GM12891 (cell line): ENCODE measurements at regions not wholly inside any gene's neighbourhood (a gene's known extent, or its start where the extent isn't known, plus 50 kb on each side); places are given as distances from the start of the nearest gene placed in this dataset.

Experiments
- PAX5 ChIP-seq: IDR thresholded peaks from 2 replicates; pipeline ENCODE4 v1.6.1; 2011; ENCODE audit warnings: low read length, moderate library complexity, mild to moderate bottlenecking; ENCODE audit not compliant: insufficient read depth, severe bottlenecking
- POLR2A ChIP-seq: IDR thresholded peaks from 2 replicates; pipeline ENCODE4 v1.6.1; 2011; ENCODE audit warnings: low read depth, low read length, control low read depth
- POLR2AphosphoS5 ChIP-seq: IDR thresholded peaks from 2 replicates; pipeline ENCODE4 v1.6.1; 2011; ENCODE audit warnings: low read depth, low read length, control low read depth
- POU2F2 ChIP-seq: IDR thresholded peaks from 2 replicates; pipeline ENCODE4 v1.6.1; 2011; ENCODE audit warnings: low read depth, mild to moderate bottlenecking, control low read depth, low read length, moderate library complexity
- SPI1 ChIP-seq: IDR thresholded peaks from 2 replicates; pipeline ENCODE4 v1.6.1; 2011; ENCODE audit warnings: low read depth, low read length, control low read depth
- TAF1 ChIP-seq: IDR thresholded peaks from 2 replicates; pipeline ENCODE4 v1.6.1; 2011; ENCODE audit warnings: low read depth, low read length, control low read depth

DNA sequence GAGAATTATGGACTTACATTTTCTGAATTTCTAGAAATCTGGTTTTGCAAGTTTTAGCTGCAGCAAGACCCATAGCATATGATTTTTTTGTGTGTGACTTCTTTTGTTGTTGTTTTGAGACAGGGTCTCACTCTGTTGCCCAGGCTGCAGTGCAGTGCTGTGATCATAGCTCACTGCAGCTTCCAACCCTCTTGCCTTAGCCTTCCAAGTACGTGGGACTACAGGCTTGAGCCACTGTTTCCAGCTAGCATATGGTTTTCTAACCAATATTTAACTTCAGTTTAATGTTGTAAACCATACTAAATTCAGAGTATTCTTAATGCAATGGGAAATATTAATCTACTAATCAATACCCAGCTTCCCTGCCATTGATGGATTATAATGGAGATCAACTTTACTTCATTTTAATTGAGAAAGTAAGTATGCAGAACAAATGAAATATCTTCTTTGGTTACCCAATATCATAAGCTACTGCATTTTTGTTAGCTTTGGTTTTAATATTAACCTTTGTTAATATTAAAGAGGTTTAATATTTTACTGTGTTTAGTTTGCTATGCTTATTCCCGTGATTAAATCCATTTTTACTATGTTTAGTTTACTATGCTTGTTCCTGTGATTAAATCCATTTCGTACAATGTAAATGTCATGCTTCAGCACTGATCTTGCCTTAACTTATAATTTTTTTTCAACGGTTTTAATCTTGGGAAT, 273.4 kb upstream of the TMEFF2 start:
- TF ChIP-seq TAF1 (no peak), POLR2A (no peak), POLR2AphosphoS5 (no peak), SPI1 (no peak), PAX5 (no peak), POU2F2 (no peak)
